Right forelimb (tissue), 1 donor: ENCODE measurements at regions not wholly inside any gene's neighbourhood (a gene's known extent, or its start where the extent isn't known, plus 50 kb on each side); places are given as distances from the start of the nearest gene placed in this dataset.

Experiments
- DNase-seq: peaks from one replicate; pipeline ENCODE4 v3.0.0-alpha.2; 2018

DNA sequence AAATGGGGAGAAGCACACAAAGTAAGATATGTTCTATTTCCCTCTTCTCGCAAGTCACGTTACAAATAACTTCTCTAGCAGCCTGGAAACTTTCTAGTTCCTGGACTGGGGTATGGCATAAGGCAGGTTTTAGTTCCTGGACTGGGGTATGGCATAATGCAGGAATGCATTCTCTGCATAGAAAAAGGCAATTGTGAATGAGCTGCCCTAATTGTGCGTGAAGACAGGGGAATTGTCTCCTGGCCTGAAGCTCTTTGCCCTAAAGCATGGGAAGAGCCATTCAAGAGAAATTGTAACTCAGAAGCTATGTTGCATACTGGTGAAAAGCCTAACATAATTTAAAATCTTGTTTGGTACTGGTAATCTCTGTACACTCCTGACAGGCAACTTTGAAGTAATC is 54.3 kb upstream of the CBLB start:
- DNase-seq: no peak

DNA sequence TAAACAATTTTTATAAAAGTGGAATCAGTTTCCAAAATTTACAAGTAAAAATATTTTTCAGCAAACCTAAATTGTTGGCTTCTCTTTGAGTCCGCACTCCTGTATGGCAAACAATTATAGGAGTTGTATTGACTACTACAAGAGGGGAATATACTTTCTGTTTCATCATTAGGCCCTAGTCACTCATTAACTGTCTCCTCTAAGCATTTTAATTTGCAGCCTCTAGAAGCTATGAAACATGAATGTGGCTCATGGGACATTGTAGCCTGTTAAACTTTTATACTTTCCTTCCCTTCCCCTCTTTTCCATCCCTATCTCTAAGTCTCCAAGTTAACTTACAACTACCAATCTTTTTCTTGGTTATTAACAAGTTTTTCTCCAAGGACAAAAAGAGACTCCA is 58.9 kb upstream of the CBLB start:
- DNase-seq: no peak

DNA sequence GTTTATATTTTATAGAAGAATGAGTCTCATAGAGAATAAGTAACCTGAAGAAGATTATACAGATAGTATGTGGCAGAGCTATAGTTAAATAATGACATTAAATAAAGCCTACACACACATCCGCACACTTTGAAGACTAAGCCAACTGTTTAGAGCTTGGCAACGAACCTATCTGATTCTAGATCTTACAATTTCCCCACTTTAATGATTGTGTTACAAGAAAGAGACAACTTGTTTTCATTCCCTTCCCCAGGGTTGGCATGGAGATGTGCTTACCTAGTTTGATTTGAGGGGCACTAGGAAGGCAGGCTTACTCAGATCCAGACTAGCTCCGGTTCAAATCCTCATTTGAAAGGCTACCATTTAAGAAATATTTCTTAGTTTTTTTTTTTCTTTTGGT is 61.9 kb upstream of the CBLB start:
- DNase-seq: no peak

DNA sequence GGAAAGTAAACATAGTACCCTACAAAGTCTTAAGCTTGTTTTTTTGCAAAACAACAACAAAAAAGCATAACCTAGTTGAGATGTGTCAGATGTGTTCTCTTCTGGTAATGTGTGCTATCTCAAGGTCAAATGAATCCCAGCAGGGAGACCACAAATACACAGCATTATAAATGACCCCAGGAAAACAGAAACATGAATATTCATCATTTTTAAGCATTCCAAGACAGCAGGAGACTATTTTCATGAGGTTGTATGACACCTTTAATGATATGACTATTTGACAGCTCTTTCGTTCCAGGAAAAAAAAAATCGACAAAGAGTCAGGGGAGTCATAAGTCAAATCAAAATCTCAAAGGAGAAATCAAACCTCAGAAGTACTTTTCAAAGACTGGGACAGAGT is 62.7 kb upstream of the CBLB start:
- no peak for DNase-seq

DNA sequence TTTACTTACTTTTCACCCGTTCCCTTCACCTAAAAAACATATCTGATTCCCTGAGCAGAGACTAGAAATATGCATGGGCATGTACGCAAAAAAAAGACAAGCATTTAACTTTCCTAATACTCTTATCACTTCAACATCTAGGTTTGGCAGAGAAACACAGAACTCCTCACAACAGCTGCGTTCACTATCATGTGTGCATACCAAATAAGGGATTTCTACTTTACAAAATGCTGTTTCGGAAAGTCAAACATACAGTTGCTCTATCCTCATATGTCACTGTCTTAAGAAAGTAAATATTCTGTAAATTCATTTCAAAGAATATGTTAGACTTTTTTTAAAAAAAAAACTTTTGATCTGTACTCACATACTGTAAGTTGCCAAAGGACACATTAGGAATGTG is 65.1 kb upstream of the CBLB start:
- DNase-seq: no peak

DNA sequence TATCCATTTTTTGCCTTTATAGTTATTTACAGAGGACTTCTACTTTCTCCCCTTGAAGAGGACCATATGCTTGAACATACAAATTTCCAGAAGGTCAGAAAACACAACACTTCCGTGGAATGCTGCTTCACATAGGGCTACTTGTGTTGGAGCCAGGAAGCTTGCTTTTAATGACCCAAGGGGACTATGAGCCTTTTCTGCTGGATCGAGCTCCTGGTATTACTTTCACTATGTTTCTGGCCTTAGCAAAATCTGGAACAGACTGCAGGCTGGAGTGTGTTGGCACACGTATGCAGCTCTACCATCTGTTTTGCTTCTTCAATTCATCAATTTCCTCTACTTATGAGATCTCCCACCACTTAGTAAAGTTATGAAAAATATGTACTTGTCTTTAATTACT is 69.3 kb upstream of the CBLB start:
- peak; percentile 69 for DNase-seq

DNA sequence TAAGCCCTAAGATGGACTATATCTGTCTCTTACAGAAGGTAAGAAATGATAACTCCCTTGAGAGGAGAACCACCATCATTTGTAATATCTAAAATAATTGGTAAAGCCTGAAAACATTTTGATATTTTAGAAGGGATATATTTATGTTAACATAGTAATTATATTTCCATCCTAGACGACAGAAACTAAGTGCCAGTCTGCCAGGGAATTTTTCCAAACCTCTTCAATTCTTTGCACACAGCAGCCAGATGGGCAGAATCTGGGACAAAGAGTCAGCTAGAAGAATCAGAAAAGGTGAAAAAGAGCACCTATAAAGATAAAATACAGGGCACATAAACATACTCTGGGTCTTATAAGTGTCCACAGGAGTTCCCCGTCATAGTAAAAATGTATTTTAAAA is 70.0 kb upstream of the CBLB start:
- no peak for DNase-seq

DNA sequence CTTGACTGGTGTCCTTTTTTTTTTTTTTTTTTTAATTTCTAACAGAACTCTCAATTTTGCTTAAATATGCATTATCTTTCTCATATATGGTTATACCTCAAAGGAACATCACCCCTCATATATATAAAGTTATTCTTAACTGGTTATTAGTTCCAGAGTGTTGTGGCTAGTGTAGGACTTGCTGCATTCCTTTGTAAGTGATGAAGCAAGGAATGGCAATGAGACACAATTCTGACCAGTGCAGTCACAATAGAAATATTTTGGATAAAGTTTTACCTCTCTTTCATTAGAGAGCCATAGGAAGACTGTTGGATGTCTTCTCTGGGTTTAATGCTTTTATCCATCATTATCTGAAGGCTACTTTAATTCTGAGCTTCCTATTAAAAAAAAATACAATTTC is 75.5 kb upstream of the CBLB start:
- DNase-seq: no peak

DNA sequence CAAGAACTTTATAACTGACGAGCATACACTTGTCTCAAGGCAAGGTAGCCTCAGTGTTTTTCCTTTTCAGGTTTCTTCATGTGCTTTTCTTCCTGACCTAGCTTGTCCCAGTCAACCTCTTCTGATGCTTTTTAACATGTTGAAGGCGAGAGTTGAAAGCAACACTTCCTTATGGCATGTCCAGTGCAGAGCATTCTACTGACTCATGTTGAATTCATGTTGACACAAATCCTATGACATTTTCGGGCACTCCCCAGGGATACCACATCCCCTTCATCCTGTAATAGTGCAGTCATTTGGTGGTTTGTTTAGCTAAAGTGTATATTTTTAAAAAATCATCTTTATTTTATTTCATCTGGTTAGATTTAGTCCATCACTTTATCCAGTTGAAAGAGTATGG is 75.9 kb upstream of the CBLB start:
- DNase-seq: no peak

DNA sequence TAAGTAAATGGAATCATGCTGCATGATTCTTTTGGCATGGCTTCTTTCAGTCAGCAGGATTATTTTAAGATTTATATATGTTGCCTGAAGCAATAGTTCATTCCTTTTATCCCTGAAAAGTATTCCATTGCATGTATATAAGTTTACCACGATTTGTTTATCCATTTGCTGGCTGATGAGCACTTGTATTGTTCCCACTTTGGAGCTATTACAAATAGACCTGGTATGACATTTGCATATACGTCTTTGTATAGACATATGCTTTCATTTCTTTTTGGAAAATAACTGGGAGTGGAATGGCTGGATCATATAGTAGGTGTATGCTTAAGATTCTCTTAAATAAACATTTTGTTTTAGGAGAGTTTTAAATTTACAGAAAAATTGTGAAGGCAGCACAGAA is 79.3 kb upstream of the CBLB start:
- no peak for DNase-seq

DNA sequence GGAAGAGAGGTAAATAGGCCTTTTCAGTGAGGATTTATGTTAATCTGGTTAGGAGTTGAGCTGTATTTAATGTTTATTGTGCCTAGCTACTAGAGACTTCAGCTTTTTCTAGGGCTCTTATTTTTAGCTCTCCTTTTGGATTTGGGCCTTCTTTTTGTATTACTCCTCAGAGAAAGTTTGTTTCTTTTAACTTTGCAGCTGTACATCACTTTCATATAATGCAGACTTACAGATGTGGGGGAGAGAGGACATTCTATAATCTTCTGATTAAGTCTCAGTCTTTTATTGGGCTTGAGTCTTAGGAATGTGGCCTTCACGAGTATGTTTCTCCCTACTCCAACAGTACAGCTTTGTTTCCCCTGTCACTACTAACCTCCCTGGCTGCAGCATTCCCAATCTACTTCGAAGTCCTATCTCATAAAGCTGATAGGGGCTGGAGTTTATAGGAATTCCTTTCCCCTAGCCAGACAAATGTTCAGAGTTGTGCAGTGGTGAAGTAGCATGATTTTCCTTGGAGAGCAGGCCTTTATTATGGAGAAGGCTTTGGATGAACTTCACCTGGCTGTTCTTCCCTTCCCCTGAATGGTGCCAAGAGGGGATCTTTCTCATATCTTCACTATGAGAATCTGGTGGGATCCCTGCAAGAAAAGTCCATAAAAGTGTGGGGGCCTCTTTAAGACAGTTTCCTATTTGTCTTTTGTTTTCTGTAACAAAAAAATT is 82.2 kb upstream of the CBLB start:
- peak; percentile 55 for DNase-seq

DNA sequence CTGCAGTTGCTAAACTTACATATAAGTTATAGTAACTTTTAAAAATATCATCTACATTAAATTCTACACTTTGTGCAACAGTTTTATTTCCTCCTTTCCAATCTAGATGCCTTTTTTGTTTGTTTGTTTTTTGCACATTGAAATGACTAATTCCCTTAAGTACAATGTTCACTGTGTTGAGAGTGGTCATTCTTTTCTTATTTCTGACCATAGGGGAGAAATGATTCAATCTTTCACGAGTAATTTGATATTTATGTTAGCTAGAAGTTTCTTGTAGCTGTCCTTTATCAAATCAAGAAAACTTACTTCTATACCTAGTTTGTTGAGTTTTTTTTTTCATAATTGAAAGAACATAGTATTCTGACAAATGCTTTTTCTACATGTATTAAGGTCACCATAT is 85.0 kb upstream of the CBLB start:
- no peak for DNase-seq

DNA sequence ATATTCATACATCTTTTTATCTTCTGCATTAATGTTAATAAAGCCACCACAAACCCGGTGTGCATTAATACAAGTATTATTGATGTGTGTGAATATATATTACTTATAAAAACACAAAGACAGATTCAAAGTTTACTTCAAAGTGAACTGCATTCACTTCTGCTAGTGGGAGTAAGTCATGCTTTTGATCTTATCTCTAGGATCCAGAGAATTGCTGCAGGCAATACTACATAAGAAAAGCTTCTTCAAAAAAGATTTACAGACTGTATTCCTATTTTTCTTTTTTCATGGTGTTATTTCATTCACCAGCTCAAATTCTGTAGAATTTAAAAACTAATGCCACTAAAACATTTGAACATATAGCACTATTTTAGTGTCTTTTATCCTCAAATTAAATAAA is 87.5 kb upstream of the CBLB start:
- no peak for DNase-seq

DNA sequence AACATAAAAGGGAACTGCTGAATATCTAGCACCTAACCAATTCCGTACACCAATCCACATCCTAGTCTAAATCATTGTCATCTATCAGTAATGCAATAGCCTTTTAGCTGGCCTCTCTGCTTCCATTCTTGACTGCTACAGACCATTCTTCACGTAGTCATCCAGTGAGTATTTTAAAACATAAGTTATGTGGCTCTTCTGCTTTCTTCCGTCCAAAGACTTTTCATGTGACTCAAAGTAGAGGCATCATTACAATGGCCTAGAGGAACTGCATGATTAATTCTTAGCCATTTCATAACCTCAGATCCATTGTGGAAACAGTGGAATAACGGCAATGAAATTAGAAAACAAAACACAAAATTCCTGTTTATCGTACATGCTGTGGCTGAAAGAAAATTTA is 88.9 kb upstream of the CBLB start:
- no peak for DNase-seq

DNA sequence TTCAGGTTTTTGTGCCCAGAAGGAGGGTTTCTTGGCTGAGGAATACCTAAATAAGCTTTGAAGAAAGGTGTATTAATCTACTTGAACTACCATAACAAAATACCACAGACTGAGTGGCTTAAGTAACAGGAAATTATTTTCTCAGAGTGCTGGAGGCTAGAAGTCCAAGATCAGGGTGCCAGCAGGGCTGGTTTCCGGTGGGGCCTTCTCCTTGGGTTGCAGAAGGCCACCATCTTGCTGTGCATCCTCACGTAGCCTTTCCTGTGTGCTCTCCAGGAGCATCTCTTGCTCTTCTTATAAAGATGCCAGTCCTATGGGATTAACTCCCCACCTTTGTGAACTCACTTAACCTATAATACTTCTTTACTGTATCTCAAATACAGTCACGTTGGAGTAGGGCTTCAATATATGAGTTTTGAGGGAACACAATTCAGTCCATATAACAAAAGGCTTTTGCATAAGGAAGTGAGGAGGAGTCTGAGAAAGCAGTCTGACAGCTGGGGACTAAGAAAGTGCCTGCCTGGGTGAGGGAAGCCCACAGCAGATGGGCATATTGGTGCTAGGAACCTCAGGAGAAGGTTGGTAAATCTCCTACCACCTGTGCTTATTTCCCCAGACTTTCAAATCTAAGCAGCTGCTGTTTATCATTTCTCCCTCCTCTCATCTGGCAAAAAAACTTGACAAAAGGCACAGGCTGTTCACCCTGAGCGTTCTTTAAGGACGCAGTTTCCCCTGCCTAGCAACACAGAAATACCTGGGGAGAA is 89.6 kb upstream of the CBLB start:
- DNase-seq: no peak

DNA sequence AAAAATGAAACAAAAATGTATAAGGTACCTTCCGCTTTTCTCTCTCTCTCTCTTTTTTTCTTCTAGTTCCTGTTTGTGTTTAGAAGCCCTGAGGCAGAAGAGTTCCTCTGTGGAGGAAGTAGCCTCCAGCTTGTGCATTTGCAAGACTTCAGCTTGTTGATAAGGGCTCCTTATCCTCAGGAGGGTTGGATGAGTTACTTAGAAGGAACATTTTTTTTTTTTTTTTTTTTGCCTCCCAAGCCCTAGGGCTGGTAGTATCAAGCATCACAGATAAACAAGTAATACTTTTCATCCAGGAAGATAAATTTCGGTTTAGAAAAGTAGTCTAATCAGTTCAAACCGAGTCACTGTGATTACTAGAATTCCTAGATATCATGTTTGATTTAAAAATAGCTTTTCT is 91.0 kb upstream of the CBLB start:
- DNase-seq: no peak

DNA sequence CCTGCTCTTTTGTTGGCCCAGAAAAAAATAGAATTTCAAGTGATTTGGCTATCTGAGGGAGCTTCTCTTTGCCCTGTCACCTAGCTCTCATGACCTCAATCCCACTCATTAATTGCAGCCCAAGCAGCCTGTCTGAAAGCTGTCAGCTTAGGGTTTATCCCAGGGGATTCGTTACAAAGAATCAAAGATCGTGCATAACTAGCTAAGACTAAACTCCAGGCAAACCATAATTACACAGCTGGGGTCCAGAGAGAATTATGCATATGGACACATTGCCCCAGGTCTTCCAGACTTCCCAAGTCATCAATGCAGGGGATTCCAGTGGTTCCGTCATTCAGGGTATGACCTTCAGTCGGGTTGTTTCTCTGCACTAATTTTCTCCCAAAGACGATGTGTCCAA is 91.6 kb upstream of the CBLB start:
- DNase-seq: no peak

DNA sequence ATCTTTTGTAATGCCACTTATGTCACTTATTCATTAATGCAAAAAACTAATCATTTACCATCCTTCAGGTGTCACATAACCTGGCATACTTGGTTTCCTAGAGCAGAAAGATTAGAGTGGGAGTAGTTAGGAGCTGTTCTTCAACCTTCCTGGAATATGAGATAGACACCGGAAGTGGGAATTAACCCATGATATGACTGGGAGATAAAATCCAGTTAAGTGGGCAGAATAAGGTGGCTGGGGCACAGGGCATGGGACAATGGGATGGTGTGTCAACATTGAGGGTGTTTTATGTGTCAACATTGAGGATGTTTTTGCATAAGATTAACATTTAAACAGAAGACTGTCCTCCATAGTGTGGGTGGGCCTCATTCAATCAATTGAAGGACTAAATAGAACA is 94.3 kb upstream of the CBLB start:
- no peak for DNase-seq

DNA sequence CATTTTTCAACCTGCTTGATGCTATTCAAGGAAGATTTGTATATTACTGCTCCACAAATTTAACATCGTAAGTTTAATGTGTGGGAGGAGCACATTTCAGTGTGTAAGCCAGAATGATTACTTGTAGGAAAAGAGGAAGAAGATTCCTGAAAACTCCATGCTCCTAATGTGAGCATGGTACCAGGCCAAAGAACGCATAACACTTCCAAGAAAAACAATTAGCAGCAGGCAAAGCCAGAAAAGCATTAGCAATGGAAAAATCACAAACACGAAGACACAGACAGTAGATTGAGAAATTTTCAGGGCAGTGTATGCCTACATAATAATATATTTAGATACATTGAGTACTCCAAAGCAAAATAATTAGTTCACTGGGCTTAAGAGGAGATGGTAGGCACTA is 96.6 kb upstream of the CBLB start:
- peak; percentile 47 for DNase-seq

DNA sequence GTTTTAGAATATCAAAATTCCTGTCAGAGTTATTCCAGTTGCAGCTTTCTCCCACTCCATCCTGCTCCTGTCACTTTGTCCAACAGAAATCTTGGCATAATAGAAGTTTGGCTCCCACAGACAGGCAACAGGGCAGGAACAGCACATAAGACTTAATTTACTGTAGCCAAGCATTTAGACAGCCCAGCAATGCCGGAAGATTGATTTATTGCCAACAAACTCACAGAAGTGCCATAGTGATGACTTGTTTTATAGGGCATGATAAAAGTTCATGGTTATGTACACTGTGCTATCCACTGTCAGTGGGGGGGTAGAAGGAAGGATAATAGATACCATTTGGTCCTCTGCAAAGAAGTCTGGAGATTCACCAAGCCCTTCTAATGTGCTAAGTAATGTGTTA is 98.3 kb upstream of the CBLB start:
- no peak for DNase-seq

DNA sequence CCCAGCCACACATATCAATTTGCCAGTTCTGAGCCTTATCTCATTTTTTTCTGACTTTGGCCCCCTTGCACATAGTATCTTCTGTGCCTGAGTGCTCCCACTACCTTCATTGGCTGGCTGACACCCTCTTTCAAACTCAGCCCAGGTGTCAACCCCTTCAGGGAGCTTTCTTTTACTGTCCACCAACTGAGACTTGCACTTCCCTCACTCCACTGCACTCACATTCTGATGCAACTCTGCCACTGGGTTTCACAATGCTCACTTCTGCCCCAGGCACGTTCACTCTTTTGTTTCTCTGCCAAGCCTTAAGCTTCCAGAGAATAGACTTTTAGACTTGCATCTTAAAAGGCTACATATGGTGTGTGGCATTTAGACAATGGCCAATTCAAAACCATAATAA is 101.5 kb upstream of the CBLB start:
- DNase-seq: no peak

DNA sequence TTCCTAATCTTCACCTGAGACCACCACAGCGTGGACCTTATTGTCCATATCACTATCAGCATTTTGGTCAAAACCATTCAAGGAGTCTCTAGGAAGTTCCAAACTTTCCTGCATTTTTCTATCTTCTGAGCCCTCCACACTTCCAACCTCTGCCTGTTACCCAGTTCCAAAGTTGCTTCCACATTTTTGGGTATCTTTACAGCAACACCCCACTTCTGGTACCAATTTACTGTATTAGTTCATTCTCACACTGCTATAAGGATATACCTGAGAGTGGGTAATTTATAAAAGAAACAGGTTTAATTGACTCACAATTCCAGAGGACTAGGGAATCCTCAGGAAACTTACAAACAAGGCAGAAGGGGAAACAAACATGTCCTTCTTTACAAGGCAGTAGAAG is 103.3 kb upstream of the CBLB start:
- no peak for DNase-seq

DNA sequence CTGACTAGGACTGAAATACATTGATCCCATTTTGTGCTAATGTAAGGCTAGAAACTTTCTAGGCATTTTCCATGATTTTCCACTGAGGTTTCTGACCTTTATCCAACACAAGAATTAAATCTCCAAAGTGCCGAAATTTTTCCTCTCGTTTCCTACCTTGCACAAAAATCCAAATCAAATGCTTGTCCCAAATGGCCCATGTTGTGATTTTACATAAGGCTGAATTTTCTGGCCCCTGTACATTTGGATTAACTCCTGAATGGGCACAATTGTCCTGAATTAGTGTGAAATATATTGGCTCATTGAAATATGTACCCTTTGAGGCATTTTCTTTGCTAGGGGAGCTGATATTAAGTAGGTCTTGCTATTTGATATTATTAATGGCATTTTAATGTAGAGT is 105.6 kb upstream of the CBLB start:
- DNase-seq: no peak

DNA sequence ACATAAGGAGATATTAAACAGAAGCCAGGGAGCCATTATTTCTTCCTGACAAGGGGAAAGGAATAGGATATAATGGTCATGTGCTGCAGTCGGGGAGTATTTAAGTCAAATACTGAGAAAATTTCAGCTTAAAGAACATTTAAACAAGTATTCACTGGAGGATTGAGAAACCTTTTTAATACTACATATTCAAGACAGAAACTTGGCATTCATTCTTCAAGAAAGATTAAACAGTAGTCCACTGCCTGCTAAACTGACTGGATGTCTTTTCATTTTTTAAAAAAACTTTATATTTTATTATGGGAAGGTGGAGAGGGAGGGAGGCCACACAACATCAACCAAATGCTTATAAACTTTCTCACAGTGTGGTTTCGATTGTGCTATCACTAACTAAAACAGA is 107.4 kb upstream of the CBLB start:
- no peak for DNase-seq

DNA sequence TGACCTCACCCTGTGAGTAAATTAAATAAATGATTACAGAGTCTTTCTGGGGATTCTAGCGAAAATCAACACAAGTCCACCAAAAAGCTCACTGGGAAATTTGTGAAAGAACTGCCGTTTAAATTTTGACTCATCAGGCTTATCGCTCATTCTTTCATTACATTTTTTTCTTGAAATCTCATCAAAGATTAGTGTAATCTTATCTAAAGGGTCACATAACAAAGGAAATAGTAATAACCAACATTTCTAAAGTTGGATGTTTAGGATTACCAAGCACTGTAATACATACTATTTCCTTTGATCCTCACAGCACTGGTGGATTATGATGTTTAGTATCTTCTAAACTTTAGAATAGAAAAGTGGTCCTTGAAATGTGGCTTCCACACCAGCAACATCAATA is 111.1 kb upstream of the CBLB start:
- no peak for DNase-seq
